Globus pallidus (tissue), 1 donor: ENCODE measurements at regions not wholly inside any gene's neighbourhood (a gene's known extent, or its start where the extent isn't known, plus 50 kb on each side); places are given as distances from the start of the nearest gene placed in this dataset.
"Not testable (repeated sequence)": the region's sequence is repeated elsewhere in the genome, so short reads cannot be mapped to it uniquely, and the experiment has no call there.

Source experiments
- DNase-seq: peaks from one replicate; pipeline ENCODE4 v3.0.0-alpha.2; 2015; ENCODE audit warnings: low spot score

DNA sequence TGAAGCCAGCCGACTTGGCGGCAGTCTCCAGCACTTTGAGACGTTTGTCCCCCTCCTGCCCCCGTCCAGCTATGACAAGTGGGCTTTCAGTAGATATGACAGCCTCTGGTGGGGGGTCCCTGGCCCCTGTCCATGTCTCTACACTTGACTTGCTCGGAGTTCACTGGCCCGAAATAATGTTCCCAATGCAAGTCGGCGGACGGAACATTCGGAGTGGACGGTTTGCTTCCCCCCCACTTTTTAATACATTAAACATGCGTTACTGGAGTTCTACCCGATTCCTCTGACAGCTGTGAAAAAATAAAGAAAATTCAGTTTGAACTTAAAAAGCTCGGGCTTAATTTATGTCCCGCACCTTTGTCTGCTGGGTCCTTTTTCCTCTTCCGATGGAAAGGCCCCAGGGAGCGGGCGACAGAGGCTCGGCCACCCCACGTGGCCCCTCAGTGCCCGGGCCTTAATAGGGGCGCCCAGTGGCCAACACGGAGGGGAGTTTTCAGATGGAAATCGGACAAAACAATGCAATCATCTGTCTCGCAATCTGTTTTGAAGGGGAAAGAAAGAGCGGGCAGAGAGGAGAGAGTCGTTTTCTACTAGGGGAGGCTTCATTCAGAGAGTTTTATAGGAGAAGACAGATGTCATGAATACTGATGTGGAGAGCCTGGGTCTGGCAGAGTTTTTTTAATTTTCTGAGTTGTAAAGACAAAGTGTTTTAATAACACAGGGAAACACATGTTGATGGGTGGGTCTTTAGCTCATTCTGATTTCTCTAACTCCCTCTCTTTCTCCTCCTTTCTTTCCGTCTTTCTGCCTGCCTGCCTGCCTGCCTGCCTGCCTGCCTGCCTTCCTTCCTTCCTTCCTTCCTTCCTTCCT, 50.2 kb downstream of the SMIM38 start:
- DNase-seq: no peak

DNA sequence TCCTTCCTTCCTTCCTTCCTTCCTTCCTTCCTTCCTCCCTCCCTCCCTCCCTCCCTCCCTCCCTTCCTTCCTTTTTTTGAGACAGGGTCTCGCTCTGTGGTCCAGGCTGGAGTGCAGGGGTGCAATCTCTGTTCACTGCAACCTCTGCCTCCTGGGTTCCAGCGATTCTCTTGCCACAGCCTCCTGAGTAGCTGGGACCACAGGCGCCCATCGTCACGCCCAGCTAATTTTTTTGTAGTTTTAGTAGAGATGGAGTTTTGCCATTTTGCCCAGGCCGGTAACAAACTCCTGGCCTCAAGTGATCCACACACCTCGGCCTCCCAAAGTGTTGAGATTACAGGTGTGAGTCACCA, 50.9 kb downstream of the SMIM38 start:
- not testable (repeated sequence) for DNase-seq

DNA sequence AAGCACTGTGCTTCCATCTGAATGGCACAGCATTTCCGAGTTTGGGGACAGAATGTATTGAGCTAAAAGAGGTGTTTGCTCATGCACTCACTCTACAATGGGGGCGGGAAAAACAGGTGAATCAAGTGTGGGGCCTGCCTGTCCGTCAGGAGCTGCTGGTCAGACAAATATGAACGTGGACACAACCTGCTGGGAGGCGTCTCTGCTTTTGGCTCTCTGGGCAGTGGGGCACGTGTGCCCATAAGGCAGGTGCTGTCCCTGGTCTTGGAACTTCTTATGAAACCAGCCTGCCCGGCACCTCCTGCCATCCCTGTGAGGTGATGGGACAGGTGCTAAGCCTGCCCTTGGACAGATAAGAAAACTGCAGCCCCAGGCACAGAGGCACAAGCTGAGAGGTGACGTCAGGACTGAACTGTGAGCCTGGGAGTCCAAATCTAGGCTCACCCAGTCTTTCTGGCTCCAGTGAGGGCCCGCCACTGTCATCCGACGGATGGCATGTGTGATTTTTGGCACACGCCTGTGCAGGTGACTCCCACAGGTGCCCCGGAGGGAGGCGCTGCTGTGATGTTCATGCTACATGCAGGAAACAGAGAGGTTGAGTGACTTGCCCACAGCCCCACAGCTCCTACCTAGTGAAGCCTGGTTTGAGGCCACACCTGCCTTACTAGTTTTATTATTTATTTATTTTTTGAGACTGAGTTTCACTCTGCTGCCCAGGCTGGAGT, 51.6 kb downstream of the SMIM38 start:
- no peak for DNase-seq

DNA sequence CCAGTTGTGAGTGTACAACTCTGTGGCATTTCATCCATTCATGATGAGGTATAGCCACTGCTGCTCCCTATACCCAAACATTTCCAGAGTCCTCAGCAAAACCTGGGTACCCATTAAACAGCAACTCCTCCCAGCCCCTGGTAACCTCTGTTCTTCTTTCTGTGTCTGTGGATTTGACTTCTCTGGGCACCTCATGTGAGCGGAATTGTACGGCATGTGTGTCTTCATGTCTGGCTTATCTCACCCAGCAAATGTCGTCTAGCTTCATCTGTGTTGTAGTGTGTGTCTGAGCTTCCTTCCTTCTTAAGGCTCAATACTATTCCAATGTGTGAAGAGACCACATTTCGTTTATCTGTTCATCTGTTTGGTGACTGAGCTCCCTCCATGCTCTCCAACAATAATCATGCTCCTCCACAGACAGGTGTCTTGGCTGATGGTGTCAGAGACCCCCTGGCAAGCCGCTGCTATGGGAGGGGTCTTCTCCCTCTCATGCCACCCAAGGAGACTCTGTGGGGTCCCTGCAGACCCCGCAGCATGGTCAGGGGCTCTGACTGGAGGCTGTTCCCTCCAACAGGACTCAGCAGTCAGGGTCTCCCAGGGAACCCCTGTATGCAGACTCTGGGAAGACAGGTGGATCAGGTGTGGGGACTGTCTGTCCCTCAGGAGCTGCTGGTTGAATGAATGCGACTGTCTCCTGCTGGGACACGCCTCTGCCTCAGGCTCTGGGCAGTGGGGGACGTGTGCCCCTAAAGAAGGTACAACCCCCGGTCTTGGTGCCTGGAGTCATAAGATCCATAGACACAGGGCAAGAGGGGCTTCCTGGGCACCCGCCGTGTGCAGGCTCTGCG, 52.7 kb downstream of the SMIM38 start:
- DNase-seq: no peak

DNA sequence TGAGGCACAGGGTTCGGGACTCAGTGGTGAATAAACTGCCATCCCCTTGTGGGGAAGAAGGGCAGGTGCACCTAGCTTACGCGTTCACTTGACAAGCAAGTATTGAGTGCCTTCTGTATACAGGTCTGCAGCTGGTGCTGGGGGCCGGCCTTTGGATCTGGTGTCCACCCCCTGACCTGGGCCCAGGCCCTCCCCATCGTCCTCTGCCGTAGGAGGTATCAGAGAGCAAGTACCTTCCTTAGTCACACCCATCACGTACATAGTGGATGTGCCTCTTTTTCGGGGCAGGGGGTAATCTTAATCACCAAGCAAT, 53.3 kb downstream of the SMIM38 start:
- DNase-seq: no peak

DNA sequence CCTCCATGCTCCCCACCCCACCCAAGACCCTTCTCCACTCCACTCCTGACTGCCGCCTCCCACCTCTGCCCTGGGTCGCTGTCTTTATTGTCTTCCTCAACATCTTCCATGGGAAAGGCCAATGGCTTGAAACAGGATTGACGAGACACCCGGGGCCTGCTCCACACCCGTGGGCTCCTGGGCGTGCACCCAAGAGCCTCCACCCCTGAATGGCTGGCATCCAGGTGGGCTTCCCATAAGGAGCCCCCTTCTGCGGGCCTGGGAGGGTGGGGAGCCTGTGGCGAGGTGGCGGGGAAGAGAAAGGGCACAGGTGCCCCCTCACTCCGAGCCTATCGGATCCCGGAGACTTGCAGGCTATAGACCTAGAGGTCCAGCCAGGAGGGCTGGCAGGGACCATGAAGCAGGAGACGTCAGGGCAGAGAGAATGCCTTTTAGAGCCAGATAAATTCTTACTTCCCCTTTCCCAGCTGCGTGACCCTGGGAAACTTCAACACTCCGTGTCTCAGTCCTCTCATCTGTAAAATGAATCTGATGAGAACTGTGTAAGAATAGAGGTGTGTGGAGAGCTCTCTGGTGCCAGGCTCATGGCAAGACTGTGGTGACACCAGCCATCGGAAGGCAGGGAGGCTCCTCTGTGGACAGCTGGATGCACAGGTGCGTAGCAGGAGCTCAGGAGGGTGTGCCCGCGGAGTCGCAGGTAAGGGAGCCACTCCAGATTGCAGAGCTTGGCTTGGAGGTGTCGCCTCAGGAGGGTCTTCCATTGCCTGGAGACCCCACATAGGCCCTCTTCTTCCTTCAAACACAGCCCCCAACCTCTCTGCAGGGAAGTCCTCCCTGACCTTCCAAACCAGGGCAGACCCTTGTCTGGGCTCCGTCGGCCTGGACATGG, 53.9 kb downstream of the SMIM38 start:
- DNase-seq: no peak

DNA sequence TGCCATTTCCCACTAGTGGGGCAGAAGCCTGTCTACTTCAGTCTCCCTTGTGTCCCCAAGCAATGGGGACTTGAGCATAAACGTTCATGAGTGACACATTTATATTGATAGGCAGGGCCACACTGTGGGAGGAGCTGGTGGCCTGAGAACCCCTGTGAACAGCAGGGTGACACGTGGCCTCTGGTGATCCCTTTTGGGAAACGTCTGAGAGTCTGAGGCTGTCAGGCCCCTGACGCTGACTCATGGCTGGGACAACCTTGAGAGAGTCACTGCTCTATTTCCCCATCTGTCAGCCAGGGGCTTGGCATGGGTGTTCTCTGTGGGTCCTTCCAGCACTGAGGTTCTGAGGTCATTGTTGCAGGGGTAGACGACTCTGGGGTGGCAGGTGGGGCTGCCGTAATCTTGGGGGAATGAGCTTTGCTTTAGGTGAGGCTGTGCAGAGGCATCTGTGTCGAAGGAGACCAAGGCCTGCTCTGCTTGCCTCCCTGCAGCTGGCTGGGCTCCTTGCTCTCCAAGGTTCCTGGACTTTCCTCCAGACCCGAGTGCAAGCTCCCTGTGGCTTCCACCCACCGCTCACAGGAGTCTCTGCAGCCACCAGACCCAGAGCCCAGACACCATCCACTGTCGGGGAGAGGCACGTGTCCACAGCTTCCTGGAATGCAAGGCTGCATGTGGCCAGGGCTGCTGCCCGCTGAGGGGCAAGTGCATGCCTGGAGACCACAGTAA, 54.7 kb downstream of the SMIM38 start:
- no peak for DNase-seq

DNA sequence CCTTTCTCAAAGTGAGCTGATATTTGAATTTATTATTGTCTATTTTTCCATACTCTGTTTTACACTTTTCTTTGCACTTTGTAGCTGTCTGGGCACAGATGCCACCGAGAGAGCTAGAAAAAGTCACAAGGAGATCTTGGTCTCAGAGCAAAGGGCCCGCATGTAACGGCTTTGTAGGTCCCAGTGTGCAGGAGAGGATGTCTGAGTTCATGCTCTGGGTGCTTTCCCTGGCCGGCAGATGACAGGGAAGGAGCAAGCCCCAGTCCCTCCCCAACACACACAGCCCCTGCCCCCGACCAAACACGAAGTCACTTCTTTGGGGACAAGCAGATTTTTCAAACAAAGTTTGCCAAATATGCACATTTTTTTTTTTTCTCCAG, 55.8 kb downstream of the SMIM38 start:
- no peak for DNase-seq

DNA sequence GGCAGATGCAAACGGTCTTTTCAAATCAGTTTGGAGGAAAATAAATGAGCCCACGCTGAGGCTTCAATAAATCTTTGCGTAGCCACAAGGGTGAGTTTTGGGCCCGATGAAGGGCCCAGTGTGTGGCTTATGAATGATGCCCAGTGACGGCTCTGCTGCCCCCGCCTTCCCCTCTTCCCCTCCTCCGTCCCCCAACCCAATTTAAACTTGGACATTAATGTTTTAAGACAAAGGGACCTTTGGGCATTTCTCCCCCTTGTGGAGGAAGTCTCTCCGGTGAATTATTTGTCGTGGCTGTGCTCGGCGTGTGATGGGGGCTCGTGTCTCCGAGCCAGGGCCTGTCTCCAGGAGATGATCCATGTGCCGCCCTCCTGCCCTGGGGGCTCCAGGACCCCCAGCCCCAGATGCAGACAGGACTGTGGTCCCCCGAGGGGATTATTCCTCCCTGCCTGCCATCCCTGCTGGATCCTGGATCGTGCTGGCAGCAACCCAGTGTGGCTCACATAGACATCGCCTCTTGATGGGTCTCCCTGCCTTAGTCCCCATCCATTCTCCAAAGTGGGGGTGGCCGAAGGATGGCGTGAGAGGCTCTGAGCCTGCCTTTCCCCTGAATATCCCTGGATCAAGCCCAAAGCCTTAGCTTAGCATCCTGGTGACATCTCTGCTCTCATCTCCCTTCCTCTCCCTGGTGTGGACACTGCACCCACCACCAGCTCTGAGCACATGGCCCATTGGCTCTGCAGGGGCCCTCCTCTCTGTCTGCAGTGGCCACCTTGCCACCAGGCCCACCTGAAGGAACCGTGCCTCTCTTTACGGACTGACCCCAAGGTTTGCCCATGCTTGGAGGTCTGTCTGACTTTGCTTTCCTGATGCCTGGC, 56.4 kb downstream of the SMIM38 start:
- peak; percentile 29 for DNase-seq

DNA sequence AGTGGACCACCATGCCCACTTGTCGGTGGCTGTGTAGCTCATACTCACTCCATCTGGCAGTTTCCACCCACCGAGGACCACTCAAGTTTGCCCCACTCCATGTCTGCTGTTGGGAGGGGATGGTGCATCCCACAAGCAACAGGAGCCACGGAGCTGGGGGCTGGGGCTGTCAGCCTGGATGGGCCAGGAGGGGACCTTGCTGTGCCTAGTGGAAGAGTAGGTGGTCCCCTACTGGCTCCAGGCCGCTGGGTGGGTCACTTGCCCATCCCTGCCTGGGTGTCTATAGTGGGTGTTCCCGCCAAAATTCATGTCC, 57.0 kb downstream of the SMIM38 start:
- DNase-seq: no peak

DNA sequence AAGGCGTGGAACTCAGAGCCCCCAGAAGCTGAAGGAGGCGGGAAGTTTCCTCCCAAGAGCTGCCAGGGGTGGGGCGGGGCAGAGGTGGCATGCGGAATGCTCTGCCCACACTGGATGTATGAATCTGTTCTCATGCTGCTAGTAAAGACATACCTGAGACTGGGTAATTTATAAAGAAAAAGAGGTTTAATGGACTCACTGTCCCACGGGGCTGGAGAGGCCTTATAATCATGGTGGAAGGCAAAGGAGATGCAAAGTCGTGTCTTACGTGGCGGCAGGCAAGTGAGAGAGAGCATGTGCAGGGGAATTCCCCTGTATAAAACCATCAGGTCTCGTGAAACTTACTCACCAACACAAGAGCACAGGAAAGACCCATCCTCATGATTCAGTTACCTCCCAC, 57.6 kb downstream of the SMIM38 start:
- no peak for DNase-seq

DNA sequence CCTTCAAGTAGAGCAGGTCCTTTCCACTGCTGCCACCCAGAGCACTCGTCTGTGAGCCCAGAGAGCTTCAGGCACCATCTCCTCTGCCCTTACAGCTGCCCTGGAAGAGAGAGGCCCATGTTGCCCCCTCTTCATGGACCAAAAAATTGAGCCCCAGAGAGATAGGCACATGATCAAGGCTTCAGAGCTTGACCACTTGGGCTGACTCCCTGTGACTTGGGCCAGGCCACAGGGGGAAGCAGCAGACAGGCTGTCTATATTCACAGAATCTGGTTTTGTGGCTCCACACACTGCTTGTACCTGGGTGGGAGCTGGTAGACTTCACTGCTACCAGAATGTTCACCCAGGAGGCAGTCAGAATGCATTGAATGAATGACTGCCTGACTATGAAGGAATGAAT, 58.2 kb downstream of the SMIM38 start:
- no peak for DNase-seq

DNA sequence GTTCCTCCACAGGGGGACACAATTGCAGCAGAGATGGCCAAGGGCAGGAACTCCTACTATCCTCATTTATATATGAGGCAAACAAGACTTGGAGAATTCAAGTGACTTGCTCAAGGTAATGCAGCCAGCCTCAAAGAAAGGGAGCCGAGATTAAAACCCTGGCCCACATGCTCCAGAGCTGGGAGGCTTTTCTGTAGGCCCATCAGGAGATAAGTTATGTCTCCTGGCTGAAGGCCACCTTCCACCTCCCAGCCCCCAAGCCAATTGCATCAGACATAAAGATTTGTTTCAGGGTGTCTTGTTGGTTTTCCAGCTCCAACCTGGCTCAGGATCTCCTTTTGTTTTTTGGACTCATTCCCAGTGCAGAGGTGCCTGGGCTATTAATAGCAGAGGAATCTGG, 59.5 kb downstream of the SMIM38 start:
- no peak for DNase-seq

DNA sequence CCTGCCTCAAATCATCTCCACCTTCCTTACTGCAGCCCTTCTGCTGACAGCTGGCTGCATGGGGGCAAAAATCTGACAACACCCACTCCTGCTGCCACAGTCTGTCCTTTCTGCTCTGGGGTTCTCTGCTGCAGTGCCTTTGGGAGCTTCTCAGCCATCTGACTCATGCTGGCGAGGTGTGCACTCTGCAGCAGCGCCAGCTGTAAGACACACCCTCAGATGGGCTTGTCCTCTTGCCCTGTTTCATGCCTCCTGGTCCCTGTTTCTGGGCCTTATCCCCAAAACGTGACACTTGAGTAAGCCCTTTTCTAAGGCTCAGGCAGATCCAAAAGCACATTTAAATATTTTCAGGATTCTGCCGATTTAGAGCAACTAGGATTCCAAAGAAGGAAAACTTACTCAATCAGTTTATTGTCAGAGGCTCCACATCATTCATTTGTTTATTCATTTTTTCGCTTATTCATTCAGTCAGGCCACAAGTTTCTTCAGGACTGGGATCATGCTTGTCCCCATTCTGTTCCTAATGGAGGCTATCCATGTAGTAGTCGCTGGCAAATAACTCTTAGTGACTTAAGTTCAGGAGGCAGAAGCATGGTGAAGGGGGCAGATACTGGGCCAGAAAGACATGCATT, 60.2 kb downstream of the SMIM38 start:
- no peak for DNase-seq

DNA sequence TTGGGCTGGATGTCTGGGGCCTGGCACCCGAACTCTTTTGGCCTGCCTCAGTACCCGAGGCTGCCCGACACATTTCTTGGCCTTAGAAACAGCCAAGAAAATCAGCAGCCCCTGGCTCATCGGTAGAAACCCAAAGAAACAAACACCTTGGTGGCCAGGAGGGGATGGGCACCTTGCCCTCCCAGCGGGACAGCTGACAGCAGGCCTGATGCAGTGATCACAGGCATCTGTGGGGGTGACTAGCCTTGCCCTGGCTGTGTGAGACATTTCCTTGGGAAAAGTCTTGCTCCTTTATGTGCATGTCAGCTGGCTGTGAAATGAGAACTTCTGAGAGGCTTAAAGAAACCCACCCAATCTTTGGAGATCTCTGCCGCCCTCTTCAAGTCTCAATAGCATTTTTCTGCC, 60.9 kb downstream of the SMIM38 start:
- DNase-seq: peak; percentile 12

DNA sequence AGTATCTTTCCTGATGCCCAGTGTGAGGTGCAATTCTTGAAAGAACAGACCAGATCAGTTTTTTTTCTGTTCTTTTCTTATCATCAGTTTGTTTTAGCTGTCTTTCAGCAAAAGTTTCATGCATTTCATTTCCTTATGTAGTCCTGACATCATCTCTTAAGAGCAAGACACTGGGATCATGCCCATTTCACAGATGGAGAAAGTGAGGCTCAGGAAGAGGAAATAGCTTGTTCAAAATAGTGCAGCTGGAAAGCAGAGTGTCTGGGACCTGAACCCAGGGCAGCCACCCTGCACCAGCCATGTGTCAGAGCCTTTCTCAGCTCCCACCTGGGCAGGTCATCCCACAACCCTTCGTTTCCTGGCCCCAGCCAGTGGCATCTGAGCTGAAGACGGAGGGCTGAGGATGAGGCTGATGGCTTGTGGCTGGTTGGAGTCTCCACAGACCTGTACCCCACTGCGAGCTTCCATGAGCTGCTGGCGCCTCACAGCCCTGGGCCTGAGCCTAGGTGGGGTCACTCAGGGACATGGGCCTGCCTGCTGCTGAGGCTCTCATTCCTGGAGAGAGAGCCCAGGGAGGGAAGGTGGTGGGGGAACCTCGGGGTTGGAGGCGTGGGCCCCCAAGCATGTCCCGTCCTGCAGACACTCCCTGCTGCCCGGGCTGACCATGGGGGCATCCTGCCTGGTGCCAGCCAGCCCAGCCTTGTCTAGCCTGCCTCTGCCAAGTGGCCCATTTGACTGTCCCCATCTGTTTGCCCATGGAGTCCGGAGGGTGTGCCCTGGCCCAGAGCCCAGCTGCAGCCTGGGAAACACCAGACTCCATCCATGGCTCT, 61.8 kb downstream of the SMIM38 start:
- peak; percentile 48 for DNase-seq

DNA sequence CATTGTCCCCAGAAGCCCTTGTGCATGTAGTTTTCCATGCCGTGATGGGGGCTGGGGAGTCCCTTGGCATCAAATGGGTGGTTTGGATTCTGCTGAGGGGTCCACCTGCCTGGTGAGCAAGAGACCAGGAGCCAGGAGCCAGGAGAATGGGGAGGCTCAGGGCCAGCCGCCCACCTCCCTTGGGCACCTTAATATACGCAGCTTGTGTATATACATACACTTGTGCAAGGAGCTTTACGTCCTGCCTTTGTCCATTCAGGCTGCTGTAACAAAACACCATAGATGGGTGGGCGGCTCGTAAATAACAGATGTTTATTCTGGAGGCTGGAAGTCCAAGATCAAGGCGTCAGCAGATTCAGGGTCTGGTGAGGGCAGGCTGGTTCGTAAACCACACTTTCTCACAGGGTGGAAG, 62.5 kb downstream of the SMIM38 start:
- no peak for DNase-seq

DNA sequence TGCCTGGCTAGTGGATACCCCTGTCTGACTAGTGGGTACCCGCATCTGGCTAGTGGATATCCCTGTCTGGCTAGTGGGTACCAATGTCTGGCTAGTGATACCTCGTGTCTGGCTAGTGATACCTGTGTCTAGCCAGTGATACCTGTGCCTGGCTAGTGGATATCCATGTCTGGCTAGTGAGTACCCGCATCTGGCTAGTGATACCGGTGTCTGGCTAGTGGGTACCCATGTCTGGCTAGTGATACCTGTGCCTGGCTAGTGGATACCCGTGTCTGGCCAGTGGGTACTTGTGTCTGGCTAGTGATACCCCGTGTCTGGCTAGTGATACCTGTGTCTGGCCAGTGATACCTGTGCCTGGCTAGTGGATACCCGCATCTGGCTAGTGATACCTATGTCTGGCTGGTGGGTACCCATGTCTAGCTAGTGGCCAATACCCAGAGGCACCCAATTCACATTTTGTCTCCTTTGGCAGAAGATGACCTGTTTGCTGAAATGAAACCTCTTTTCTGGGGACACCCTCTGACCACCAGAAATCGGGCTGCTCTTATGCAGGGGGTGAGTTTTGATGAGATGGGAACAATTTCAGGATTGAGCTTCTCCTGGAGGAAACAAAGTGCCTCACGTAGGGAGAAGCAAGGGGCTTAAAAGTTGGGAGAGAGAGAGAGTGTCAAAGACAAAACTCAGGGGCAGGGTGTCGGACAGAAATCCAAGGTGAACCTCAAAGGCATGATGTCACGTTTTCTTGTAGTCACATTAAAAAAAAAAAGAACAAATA, 63.4 kb downstream of the SMIM38 start:
- DNase-seq: no peak
